SK-N-MC (cell line): ENCODE measurements at regions not wholly inside any gene's neighbourhood (a gene's known extent, or its start where the extent isn't known, plus 50 kb on each side); places are given as distances from the start of the nearest gene placed in this dataset.

Experiments used
- EZH2 ChIP-seq: fragments of 200-600 bp; sonication (generic); IDR thresholded peaks from one replicate; pipeline ENCODE4 v1.6.1; 2017; ENCODE audit warnings: antibody characterized with exemption
- FOXP2 ChIP-seq: optimal IDR thresholded peaks from 2 replicates; pipeline ENCODE3; 2011; ENCODE audit warnings: mild to moderate bottlenecking, moderate library complexity; ENCODE audit not compliant: insufficient read depth; ENCODE audit errors: extremely low read length, control extremely low read depth
- POLR2AphosphoS5 ChIP-seq: IDR thresholded peaks from 2 replicates; pipeline ENCODE4 v1.6.1; 2012; ENCODE audit warnings: mild to moderate bottlenecking, low read depth, low read length, borderline replicate concordance

DNA sequence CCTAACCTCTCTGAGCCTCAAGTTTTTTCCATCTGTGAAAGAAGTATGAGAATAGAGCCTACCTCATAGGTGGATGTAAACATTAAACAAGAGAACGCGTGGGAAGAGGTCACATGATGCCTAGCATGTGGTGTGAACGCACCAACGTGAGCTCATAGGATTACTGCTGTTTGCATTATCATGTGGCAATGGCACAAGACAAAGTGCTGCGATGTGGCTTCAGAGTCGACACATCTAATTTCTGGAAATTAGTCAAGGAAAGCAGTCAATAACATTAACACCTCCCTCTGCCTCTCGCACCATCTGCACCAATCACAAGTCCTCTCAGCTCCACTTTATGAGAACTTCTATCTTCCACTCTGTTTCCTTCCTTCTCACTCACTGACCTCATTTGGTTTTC is 489.7 kb downstream of the COG6 start:
- TF ChIP-seq POLR2AphosphoS5 (no peak), EZH2 (no peak), FOXP2 (no peak)
